Thyroid gland (tissue), 4 donors: ENCODE measurements at regions not wholly inside any gene's neighbourhood (a gene's known extent, or its start where the extent isn't known, plus 50 kb on each side); places are given as distances from the start of the nearest gene placed in this dataset.

Experiments used
- DNase-seq, 2 donors: peaks; one replicate each; pipeline ENCODE4 v3.0.0-alpha.2; 2019
- H3K27ac ChIP-seq, 3 donors: fragments of 200-600 bp; sonication (generic); 1 replicate in 2 of 3; 2 replicates in 1 of 3; pipeline ENCODE4 v1.5.1; 2016 to 2019; ENCODE audit warnings: mild to moderate bottlenecking in 1 of 3, moderate library complexity in 1 of 3
- H3K27me3 ChIP-seq: fragments of 200-600 bp; sonication (generic); one replicate; pipeline ENCODE4 v1.5.1; 2019
- H3K36me3 ChIP-seq, 2 donors: fragments of 200-600 bp; sonication (generic); one replicate each; pipeline ENCODE4 v1.5.1; 2016 to 2019
- H3K4me1 ChIP-seq, 2 donors: fragments of 200-600 bp; sonication (generic); one replicate each; pipeline ENCODE4 v1.5.1; 2017 to 2019
- H3K4me3 ChIP-seq, 3 donors: fragments of 200-600 bp; sonication (generic); replicated peaks in 1 of 3; 1 replicate in 2 of 3; 2 replicates in 1 of 3; pipeline ENCODE4 v1.5.1; 2016; ENCODE audit warnings: mild to moderate bottlenecking in 1 of 3
- H3K9me3 ChIP-seq: fragments of 200-600 bp; sonication (generic); one replicate; pipeline ENCODE4 v1.5.1; 2017
- CTCF ChIP-seq, 6 experiments: fragments of 200-600 bp in 3 of 6; fragments of 450-650 bp in 3 of 6; sonication (generic) in 3 of 6; IDR thresholded peaks; one replicate each; pipeline ENCODE4 v1.5.1; 2016 to 2019; ENCODE audit warnings: antibody characterized with exemption in 6 of 6, mild to moderate bottlenecking in 2 of 6, inconsistent platforms in 1 of 6, moderate library complexity in 1 of 6
- POLR2A ChIP-seq, 2 donors: fragments of 450-650 bp; IDR thresholded peaks; one replicate each; pipeline ENCODE4 v1.6.1; 2017; ENCODE audit warnings: antibody characterized with exemption in 2 of 2, mild to moderate bottlenecking in 2 of 2, moderate library complexity in 1 of 2
- WGBS, 2 donors: methylation state at CpG; one replicate each; pipeline ENCODE4 v1.1.5; 2017; 5-methylcytosine and 5-hydroxymethylcytosine counted together
- intact Hi-C: fragments of 100-400 bp; cut with DNase I; formaldehyde crosslinking; loops from one replicate; pipeline ENCODE4 v1.15.1; 2023

- Histone ChIP-seq H3K27ac (peak overlapping the region; percentile 73 to 86 (median 81)), H3K27me3 (no peaks in the 10 kb centered on the region), H3K4me1 (peaks cover 42 to 71% of the 10 kb centered on the region in 2 donors), H3K36me3 (no peaks in the 10 kb centered on the region), H3K4me3 (no peak overlapping the region), H3K9me3 (no peaks in the 10 kb centered on the region)
- TF ChIP-seq POLR2A (IDR thresholded peaks at IDR 0.05) (no peak), CTCF (IDR thresholded peaks at IDR 0.05) (no peak)
- 88 to 90% methylated on average over 7 of the region's 7 CpGs for WGBS, 2 donors
- DNase-seq, result no peak
- intact Hi-C loops, result no loop called here
These were observed 145.3 kb downstream of the VEGFA start for GRCh38 chr6:43915208-43915869.

GRCh38 chr6:43914272-43915147, 144.5 kb downstream of the VEGFA start:
- Histone ChIP-seq H3K27me3 (no peaks in the 10 kb centered on the region), H3K4me3 (no peak overlapping the region), H3K36me3 (no peaks in the 10 kb centered on the region), H3K27ac (peak overlapping the region; percentile 73 to 86 (median 81)), H3K9me3 (no peaks in the 10 kb centered on the region), H3K4me1 (peaks cover 42 to 71% of the 10 kb centered on the region in 2 donors)
- peak; percentile 94 to 97 for DNase-seq
- intact Hi-C loops, result no loop called here
- TF ChIP-seq POLR2A (IDR thresholded peaks at IDR 0.05), result peak in 1 of 2 donors; percentile 45
- TF ChIP-seq CTCF (IDR thresholded peaks at IDR 0.05), result no peak
- WGBS, 2 donors, result 40 to 52% methylated on average over 6 to 11 of the region's 11 CpGs

GRCh38 chr6:43913375-43914271, 143.6 kb downstream of the VEGFA start:
- Histone ChIP-seq H3K4me3 (no peak overlapping the region), H3K4me1 (peaks cover 42 to 75% of the 10 kb centered on the region in 2 donors)
- WGBS, 2 donors, result 38 to 43% methylated on average over 4 of the region's 4 CpGs

More at GRCh38 chr6:43913375-43914271, 143.6 kb downstream of the VEGFA start:
- Histone ChIP-seq H3K27ac (peak overlapping the region; percentile 67 to 86 (median 79)), H3K9me3 (no peaks in the 10 kb centered on the region), H3K27me3 (no peaks in the 10 kb centered on the region), H3K36me3 (no peaks in the 10 kb centered on the region)
- peak; percentile 25 to 27 for DNase-seq
- intact Hi-C loops, result no loop called here
- no peak for TF ChIP-seq CTCF (IDR thresholded peaks at IDR 0.05)
- no peak for TF ChIP-seq POLR2A (IDR thresholded peaks at IDR 0.05)
